Kidney tubule cell (primary cell): ENCODE measurements at regions not wholly inside any gene's neighbourhood (a gene's known extent, or its start where the extent isn't known, plus 50 kb on each side); places are given as distances from the start of the nearest gene placed in this dataset.
"Not testable (repeated sequence)": the region's sequence is repeated elsewhere in the genome, so short reads cannot be mapped to it uniquely, and the experiment has no call there.

Source experiments
- DNase-seq: peaks from one replicate; pipeline ENCODE4 v3.0.0-alpha.2; 2018; ENCODE audit warnings: low spot score

DNA sequence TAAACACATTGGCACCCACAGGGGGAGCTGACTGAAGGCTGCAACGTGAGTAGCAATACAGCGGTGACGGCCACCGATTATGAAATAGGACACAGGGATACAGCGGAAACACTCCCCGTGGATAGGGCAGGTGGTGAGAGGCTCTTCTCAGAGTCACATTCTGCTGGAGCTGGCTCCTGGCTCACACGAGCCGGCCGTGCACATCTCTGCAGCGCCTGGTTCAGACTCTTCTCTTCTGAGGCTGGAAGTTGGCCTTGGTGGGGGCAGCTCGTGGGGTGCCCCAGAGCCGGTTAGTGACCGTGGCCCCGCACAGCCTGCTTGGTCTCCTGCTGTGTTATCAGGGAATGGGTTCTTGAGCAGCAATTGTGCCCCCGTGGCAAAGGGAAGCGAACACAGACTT lies 61.3 kb upstream of the EN2 start:
- DNase-seq, result no peak

DNA sequence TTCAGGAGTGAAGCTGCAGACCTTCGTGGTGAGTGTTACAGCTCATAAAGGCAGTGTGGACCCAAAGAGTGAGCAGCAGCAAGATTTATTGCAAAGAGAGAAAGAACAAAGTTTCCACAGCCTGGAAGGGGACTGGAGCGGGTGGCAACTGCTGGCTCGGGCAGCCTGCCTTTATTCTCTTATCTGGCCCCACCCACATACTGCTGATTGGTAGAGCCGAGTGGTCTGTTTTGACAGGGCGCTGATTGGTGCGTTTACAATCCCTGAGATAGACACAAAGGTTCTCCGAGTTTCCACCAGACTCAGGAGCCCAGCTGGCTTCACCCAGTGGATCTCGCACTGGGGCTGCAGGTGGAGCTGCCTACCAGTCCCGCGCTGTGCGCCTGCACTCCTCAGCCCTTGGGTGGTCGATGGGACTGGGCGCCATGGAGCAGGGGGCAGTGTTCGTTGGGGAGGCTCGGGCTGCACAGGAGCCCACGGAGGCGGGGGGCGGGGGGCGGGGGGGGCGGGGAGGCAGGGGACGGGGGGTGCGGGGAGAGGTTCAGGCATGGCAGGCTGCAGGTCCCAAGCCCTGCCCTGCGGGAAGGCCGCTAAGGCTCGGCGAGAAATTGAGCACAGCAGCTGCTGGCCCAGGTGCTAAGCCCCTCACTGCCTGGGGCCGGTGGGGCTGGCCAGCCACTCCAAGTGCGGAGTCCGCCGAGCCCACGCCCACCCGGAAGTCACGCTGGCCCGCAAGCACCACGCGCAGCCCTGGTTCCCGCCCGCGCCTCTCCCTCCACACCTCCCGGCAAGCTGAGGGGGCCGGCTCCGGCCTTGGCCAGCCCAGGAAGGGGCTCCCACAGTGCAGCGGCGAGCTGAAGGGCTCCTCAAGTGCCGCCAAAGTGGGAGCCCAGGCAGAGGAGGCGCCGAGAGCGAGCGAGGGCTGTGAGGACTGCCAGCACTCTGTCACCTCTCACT lies 59.9 kb upstream of the EN2 start:
- DNase-seq, result not testable (repeated sequence)

DNA sequence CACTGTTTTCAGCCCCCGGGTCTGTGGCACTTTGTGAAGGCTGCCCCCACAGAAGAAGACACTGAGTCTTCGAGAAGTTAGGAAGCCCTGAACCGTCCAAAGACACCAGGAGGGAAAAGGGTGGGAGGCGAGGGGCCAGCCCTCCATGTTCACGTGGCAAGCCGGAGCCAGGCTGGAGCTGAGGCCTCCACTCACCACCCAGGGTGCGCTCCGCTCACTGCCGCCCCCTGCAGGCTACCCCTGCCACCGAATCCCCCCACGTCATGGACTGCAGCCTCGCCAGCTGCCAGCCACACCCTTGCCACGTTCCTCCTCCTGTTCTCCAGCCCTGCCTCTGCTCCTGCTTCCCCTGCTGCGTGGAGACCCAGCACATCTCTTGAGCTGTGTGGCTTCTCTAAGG lies 59.0 kb upstream of the EN2 start:
- no peak for DNase-seq

DNA sequence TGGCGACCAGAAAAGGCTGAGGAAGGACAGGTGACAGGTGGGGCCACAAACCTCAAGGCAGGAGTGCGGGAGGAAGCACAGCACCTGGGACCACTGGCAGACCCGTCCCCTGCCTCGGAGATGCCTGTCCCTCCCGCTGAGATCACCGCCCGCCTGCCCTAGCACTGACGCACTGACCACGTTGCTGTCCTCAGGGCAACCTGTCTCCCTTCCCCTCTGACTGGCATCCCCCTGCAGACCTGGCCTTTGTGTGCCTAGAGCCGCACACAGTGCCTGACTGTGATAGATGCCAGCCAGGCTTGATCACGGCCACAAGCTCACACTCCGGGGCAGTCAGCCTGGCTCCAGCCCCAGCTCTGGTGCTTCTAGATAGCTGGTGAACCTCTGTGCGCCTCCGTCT lies 58.4 kb upstream of the EN2 start:
- no peak for DNase-seq

GRCh38 chr7:155401231-155401630 lies 56.7 kb upstream of the EN2 start:
- no peak for DNase-seq

GRCh38 chr7:155401884-155402283 lies 56.0 kb upstream of the EN2 start:
- DNase-seq, result no peak

DNA sequence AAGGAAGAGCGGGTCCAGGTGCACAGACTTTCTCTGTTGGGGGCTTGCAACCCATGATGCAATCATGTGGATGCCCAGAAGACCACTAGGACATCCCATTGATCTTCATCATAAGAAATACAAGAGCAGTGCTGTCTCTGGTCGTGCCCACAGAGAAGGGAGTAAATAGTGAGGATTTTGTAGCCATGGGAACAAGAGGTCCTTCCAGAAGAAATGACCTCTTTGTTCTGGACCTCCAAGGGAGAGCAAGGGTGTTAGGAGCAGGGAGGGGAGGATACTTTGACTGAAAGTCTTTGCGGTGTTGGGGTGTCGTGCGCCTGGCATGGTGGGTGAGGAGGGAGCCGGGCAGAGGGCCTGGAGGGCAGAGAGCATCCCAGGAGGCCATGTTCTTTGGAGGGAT lies 55.0 kb upstream of the EN2 start:
- DNase-seq, result no peak

GRCh38 chr7:155404976-155405375 lies 53.0 kb upstream of the EN2 start:
- no peak for DNase-seq

DNA sequence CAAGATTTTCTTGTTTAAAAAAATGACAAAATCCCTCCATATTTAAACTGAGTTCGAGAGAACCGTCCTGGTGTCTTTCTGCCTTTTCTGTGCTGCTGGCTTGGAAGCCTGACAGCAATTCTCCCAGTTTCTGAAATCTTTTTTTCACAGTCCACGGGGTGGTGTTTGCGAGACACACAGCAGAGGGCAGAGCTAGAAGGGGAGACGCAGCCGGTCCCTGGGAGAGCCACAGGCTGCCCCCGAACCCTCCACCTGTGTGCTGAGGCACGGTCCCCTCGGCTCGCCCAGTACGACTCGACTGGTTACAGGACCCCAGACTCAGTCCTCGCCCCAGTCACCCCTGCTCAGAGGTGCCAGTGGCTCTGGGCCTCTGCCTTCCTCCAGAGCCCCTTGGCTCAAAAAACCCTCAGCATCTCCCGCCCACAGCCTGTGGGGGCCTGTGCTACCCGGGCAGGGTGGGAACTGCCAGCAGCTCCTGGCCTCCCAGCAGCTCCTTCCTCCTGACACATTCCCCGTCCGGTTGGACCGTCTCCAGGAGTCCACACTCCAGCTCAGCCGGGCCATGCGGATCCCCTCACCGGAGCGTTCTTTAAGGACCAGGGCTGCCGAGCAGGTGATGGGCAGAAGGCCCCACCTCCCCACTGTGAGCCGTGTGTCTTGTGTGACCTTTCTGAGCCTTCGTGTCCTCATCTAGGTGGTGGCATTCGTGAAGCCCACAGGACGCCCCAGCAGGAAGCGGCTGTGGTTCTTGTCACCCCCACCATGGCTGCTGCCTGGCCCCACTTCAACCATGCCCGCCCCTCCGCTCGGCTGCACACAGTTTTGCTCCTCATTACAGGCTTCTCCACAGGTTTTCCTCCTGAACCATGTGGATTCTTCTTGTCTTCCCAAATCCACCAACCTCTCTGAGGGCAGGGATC lies 52.3 kb upstream of the EN2 start:
- DNase-seq, result no peak

DNA sequence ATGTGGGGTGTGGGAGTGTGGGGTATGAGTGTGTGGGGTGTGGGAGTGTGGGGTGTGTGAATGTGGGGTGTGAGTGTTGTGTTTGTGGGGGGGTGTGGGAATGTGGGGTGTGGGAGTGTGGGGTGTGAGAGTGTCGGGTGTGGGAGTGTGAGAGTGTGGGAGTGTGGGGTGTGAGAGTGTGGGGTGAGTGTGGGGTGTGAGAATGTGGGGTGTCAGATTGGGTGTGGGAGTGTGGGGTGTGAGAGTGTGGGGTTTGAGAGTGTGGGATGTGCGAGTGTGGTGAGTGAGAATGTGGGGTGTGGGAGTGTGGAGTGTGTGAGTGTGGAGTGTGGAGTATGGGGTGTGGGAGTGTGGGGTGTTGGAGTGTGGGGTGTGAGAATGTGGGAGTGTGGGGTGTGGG lies 50.1 kb upstream of the EN2 start:
- no peak for DNase-seq
